Heart right ventricle (tissue), 16 donors: ENCODE measurements at regions not wholly inside any gene's neighbourhood (a gene's known extent, or its start where the extent isn't known, plus 50 kb on each side); places are given as distances from the start of the nearest gene placed in this dataset.

Experiments used
- ATAC-seq, 8 donors: fragments of 200-7000 bp; cut with Tn5 transposase; one replicate each; pipeline ENCODE4 v1.9.1; 2020; ENCODE audit warnings: mild to moderate bottlenecking in 8 of 8, moderate library complexity in 8 of 8, moderate number of reproducible peaks in 1 of 8
- DNase-seq, 2 donors: peaks; one replicate each; pipeline ENCODE4 v3.0.0-alpha.2; 2020
- H3K27ac ChIP-seq, 10 donors: fragments of 200-600 bp; sonication (generic) in 2 of 10; one replicate each; pipeline versions ENCODE4 v1.5.0 to v1.8.0; 2020 to 2022; ENCODE audit warnings: mild to moderate bottlenecking in 3 of 10
- H3K27me3 ChIP-seq, 7 donors: fragments of 200-600 bp; one replicate each; pipeline ENCODE4 v1.8.0; 2021 to 2022; ENCODE audit warnings: mild to moderate bottlenecking in 2 of 7
- H3K36me3 ChIP-seq, 9 donors: fragments of 200-600 bp; sonication (generic) in 1 of 9; one replicate each; pipeline versions ENCODE4 v1.5.0 to v1.8.0; 2020 to 2022; ENCODE audit warnings: mild to moderate bottlenecking in 2 of 9
- H3K4me1 ChIP-seq, 9 donors: fragments of 200-600 bp; sonication (generic) in 1 of 9; one replicate each; pipeline versions ENCODE4 v1.5.0 to v1.8.0; 2020 to 2022; ENCODE audit warnings: mild to moderate bottlenecking in 4 of 9
- H3K4me3 ChIP-seq, 10 donors: fragments of 200-600 bp; sonication (generic) in 2 of 10; one replicate each; pipeline versions ENCODE4 v1.5.0 to v1.8.0; 2020 to 2022; ENCODE audit warnings: mild to moderate bottlenecking in 7 of 10, moderate library complexity in 2 of 10
- H3K9me3 ChIP-seq, 11 donors: fragments of 200-600 bp in 10 of 11; sonication (generic) in 2 of 11; one replicate each; pipeline versions ENCODE4 v1.5.0 to v1.8.0; 2013 to 2022; ENCODE audit warnings: mild to moderate bottlenecking in 2 of 11, control low read depth in 1 of 11, moderate library complexity in 1 of 11
- WGBS, 2 donors: extraction: QIAGEN DNeasy Blood & Tissue Kit; methylation state at CpG; one replicate each; pipeline ENCODE4 v1.1.7; 2013; ENCODE audit warnings: inconsistent platforms in 1 of 2; 5-methylcytosine and 5-hydroxymethylcytosine counted together
- intact Hi-C, 10 donors: fragments of 100-400 bp; cut with DNase I; formaldehyde crosslinking; loops; one replicate each; pipeline versions ENCODE4 v1.11.1 to v1.14.2; 2022
- TF ChIP-seq, protein P1 (sequence below), 9 donors: fragments of 200-600 bp; sonication (generic) in 2 of 9; IDR thresholded peaks; one replicate each; pipeline versions ENCODE4 v1.5.0 to v1.8.0; 2021 to 2022; ENCODE audit warnings: antibody characterized with exemption in 9 of 9, mild to moderate bottlenecking in 5 of 9, moderate library complexity in 1 of 9
- donor health status: Arrhythmogenic right ventricular cardiomyopathy.
- donor health status: ischemic (EF 13 %, LVEDD 7.1; RV severe dilation, severe dysfunction).
- donor health status: healthy with polysubstance abuse.
- donor health status: DM: no; HTN: yes; CAD: no.
- donor health status: DM: no; HTN: no; CAD: no.
- donor health status: ischemic (EF 25% LVEDD 6.9; RV normal size, moderate dysfunction).
- donor health status: ischemic (EF 25% LVEDD 5.7; RV mildly dilated, moderate dysfunction).
- donor health status: healthy.
- donor health status: DM: yes; HTN: yes; CAD: no.
- donor health status: Ischemic cardiomyopathy.
- donor health status: ischemic (EF 35%, LVEDD 5.7; RV mildly dilated, moderate dysfunction).
- donor health status: nonischemic (EF 11% LVEDD 7.7; RV severe dilation, severe dysfunction).
- donor health status: DM: yes; HTN: yes; CAD: no.
- donor health status: PGD.
- donor health status: ischemic (EF 29% LVEDD 5.4; RV normal size, mild dysfunction).
- donor health status: nonischemic (EF 23%, LVEDD 6.1; RV moderate dilation, normal function).

DNA sequence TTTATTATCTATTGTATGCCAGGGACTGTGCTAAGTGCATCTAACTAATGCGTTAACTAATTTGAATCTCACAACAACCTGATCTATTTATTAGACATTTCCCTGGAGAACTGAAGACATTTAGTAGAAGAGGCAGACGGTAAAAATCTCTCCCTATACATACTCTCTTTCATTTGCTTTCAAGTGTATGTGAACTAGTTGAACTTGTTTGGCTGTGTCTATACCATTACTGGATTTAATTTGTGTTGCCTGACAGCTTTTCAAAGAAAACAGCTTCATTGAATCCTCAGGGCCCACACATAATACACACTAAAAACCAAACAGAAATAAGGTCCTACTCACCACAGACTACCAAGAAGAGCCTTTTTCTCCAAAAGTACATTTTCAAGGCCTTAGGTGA lies 133.6 kb upstream of the NR3C1 start:
- no peak for ATAC-seq
- no peak for DNase-seq
- intact Hi-C loops: no loop called here
- H3K4me1 ChIP-seq: peaks cover 0 to 9% (median 0%) of the 10 kb centered on the region in 9 donors
- H3K4me3 ChIP-seq: no peak overlapping the region
- no peaks in the 10 kb centered on the region for H3K27me3 ChIP-seq
- H3K9me3 ChIP-seq: peaks cover 0 to 17% (median 3%) of the 10 kb centered on the region in 11 donors
- 98 to 99% methylated on average over 2 of the region's 2 CpGs for WGBS, 2 donors
- no peaks in the 10 kb centered on the region for H3K36me3 ChIP-seq
- TF ChIP-seq, protein P1, sequence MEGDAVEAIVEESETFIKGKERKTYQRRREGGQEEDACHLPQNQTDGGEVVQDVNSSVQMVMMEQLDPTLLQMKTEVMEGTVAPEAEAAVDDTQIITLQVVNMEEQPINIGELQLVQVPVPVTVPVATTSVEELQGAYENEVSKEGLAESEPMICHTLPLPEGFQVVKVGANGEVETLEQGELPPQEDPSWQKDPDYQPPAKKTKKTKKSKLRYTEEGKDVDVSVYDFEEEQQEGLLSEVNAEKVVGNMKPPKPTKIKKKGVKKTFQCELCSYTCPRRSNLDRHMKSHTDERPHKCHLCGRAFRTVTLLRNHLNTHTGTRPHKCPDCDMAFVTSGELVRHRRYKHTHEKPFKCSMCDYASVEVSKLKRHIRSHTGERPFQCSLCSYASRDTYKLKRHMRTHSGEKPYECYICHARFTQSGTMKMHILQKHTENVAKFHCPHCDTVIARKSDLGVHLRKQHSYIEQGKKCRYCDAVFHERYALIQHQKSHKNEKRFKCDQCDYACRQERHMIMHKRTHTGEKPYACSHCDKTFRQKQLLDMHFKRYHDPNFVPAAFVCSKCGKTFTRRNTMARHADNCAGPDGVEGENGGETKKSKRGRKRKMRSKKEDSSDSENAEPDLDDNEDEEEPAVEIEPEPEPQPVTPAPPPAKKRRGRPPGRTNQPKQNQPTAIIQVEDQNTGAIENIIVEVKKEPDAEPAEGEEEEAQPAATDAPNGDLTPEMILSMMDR (IDR thresholded peaks at IDR 0.05): no peak
- no peak overlapping the region for H3K27ac ChIP-seq

DNA sequence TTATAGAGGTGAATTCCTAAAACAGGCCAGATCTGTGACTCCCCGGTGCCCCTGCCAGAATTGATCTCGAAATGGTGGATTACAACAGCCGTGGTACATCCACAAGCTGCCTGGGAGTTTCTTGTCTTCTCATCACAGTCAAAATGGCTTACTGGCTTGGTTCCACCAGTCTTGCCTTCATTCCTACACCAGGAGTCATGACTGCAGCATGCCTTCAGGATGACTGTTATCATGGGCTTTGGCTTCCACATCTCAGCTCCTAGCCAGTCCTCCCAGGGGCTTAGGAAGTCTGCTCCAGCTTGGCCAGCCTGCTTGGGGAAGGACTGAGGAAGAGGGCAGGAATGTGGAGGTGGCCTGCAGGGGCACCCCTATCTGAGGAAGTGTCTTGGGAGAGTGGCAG lies 132.9 kb upstream of the NR3C1 start:
- DNase-seq (no peak), ATAC-seq (peak in 6 of 8 donors; percentile 29 to 94 (median 55))
- TF ChIP-seq, protein P1 (IDR thresholded peaks at IDR 0.05): no peak
- intact Hi-C loops: no loop called here
- Histone ChIP-seq H3K9me3 (peaks cover 0 to 17% (median 3%) of the 10 kb centered on the region in 11 donors), H3K36me3 (no peaks in the 10 kb centered on the region), H3K4me1 (peaks cover 0 to 9% (median 0%) of the 10 kb centered on the region in 9 donors), H3K4me3 (no peak overlapping the region), H3K27ac (peak overlapping the region in 1 of 10 donors; percentile 45), H3K27me3 (no peaks in the 10 kb centered on the region)
- WGBS, 2 donors: 64 to 77% methylated on average over 3 of the region's 3 CpGs

DNA sequence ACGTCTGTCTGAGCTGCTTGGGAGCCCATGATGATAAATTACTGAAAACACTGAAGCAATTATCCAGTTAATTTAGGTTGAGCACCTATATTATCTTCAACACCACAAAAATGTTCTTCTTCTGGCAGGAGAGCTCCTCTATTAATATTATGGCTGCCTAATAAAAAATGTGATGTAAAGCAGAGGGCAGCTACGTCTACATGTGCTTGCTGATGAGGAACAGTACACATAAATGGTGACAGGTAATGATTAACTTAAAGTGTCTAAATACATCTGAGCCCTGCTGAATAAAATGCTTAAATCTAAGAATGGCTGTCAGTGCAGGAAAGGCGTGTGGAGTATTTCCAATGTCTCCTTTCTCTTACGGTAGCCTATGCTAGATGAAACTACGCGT lies 131.3 kb upstream of the NR3C1 start:
- peaks cover 0 to 9% (median 0%) of the 10 kb centered on the region in 9 donors for H3K4me1 ChIP-seq
- H3K36me3 ChIP-seq: no peaks in the 10 kb centered on the region
- intact Hi-C loops: no loop called here
- H3K9me3 ChIP-seq: peaks cover 0 to 16% (median 3%) of the 10 kb centered on the region in 11 donors
- no peak overlapping the region for H3K4me3 ChIP-seq
- WGBS, 2 donors: 49 to 69% methylated on average over 6 of the region's 6 CpGs
- no peaks in the 10 kb centered on the region for H3K27me3 ChIP-seq
- no peak for DNase-seq
- TF ChIP-seq, protein P1 (IDR thresholded peaks at IDR 0.05): no peak
- ATAC-seq: peak in 2 of 8 donors; percentile 14 to 49
- no peak overlapping the region for H3K27ac ChIP-seq

DNA sequence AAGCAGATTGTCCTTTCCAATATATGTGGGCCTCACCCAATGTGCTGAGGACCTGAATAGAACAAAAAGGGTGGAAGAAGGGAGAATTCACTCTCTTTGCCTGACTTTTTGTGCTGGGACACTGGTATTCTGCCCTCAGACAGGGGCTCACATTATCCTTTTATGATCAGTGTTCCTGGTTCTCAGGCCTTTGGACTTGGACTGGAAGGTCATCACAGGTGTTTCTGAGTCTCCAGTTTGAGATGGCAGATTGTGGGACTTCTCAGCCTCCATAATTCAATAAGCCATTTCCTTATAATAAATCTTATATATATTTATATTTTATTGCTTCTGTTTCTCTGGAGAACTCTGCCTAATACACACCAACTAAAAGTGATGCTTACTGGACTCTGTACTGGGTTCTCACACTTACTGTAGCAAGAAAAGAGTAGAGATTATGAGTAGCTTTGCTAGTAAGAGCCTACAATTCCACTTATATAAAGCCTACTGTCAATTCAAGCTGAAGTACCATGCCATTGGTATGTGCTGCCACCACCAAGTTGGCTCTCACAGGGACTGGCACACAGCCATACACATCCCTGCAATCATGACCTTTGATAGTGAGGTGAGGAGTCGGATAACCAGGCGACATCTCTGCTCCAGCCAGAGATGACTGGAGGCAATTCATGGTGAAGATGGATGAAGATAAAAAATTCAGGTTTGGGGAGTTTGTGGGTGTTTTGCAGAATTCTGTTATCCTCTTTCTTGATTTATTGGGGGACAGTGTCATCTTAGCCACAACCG lies 130.7 kb upstream of the NR3C1 start:
- Histone ChIP-seq H3K27me3 (no peaks in the 10 kb centered on the region), H3K4me3 (no peak overlapping the region), H3K36me3 (no peaks in the 10 kb centered on the region), H3K4me1 (peaks cover 0 to 9% (median 0%) of the 10 kb centered on the region in 9 donors), H3K9me3 (peaks cover 0 to 10% (median 0%) of the 10 kb centered on the region in 11 donors), H3K27ac (no peak overlapping the region)
- ATAC-seq: peak in 6 of 8 donors; percentile 40 to 83 (median 54)
- 63 to 64% methylated on average over 3 of the region's 3 CpGs for WGBS, 2 donors
- DNase-seq: peak; percentile 15 to 29
- intact Hi-C loops: no loop called here
- TF ChIP-seq, protein P1 (IDR thresholded peaks at IDR 0.05): no peak
